Skin epidermis (tissue), 12 donors: ENCODE measurements at regions not wholly inside any gene's neighbourhood (a gene's known extent, or its start where the extent isn't known, plus 50 kb on each side); places are given as distances from the start of the nearest gene placed in this dataset.

Experiments
- H3K27ac ChIP-seq, 21 experiments: fragments of 200-600 bp; sonication (generic) in 11 of 21; one replicate each; pipeline ENCODE4 v1.5.0; 2020; ENCODE audit warnings: mild to moderate bottlenecking in 3 of 21, inconsistent platforms in 2 of 21, moderate library complexity in 2 of 21
- H3K4me3 ChIP-seq, 7 experiments: fragments of 200-600 bp; sonication (generic) in 2 of 7; one replicate each; pipeline ENCODE4 v1.5.0; 2020; ENCODE audit warnings: inconsistent platforms in 2 of 7, mild to moderate bottlenecking in 2 of 7, moderate library complexity in 1 of 7

GRCh38 chr14:104352493-104353220, 214.3 kb downstream of the KIF26A start:
- Histone ChIP-seq H3K27ac (no peak overlapping the region), H3K4me3 (no peak overlapping the region)

- Histone ChIP-seq H3K27ac (no peak overlapping the region), H3K4me3 (no peak overlapping the region)
Observed at GRCh38 chr14:104353221-104353920, 215.0 kb downstream of the KIF26A start.

- H3K4me3 ChIP-seq = no peak overlapping the region
- H3K27ac ChIP-seq = peak overlapping the region in 2 of 21 experiments; percentile 60 to 63
Observed at GRCh38 chr14:104353921-104354701, 215.7 kb downstream of the KIF26A start.

- Histone ChIP-seq H3K4me3 (no peak overlapping the region), H3K27ac (peak overlapping the region in 3 of 21 experiments; percentile 18 to 57 (median 46))
Observed at GRCh38 chr14:104355101-104356019, 217.0 kb downstream of the KIF26A start.

- Histone ChIP-seq H3K4me3 (no peak overlapping the region), H3K27ac (peak overlapping the region in 2 of 21 experiments; percentile 46 to 57)
Observed at GRCh38 chr14:104356020-104356737, 217.8 kb downstream of the KIF26A start.

- Histone ChIP-seq H3K27ac (peak overlapping the region in 1 of 21 experiments; percentile 46), H3K4me3 (no peak overlapping the region)
Observed at GRCh38 chr14:104356738-104357688, 218.6 kb downstream of the KIF26A start.

GRCh38 chr14:104357689-104358527, 219.5 kb downstream of the KIF26A start:
- H3K27ac ChIP-seq = no peak overlapping the region
- H3K4me3 ChIP-seq = no peak overlapping the region

- H3K4me3 ChIP-seq = no peak overlapping the region
- H3K27ac ChIP-seq = no peak overlapping the region
Observed at GRCh38 chr14:104358528-104359300, 220.3 kb downstream of the KIF26A start.

GRCh38 chr14:104359301-104359968, 220.1 kb upstream of the C14orf180 start:
- H3K27ac ChIP-seq = no peak overlapping the region
- H3K4me3 ChIP-seq = no peak overlapping the region

- no peak overlapping the region for H3K4me3 ChIP-seq
Observed at GRCh38 chr14:104359969-104360442, 219.6 kb upstream of the C14orf180 start.

GRCh38 chr14:104360501-104360900, 219.1 kb upstream of the C14orf180 start:
- no peak overlapping the region for H3K27ac ChIP-seq
- no peak overlapping the region for H3K4me3 ChIP-seq

More at GRCh38 chr14:104359969-104360442, 219.6 kb upstream of the C14orf180 start:
- H3K27ac ChIP-seq = no peak overlapping the region

GRCh38 chr14:104361101-104361591, 218.4 kb upstream of the C14orf180 start:
- Histone ChIP-seq H3K4me3 (no peak overlapping the region), H3K27ac (no peak overlapping the region)

- Histone ChIP-seq H3K27ac (no peak overlapping the region), H3K4me3 (no peak overlapping the region)
Observed at GRCh38 chr14:104361921-104362681, 217.5 kb upstream of the C14orf180 start.
